ENCODE measurements at regions not wholly inside any gene's neighbourhood (a gene's known extent, or its start where the extent isn't known, plus 50 kb on each side); places are given as distances from the start of the nearest gene placed in this dataset.

DNA sequence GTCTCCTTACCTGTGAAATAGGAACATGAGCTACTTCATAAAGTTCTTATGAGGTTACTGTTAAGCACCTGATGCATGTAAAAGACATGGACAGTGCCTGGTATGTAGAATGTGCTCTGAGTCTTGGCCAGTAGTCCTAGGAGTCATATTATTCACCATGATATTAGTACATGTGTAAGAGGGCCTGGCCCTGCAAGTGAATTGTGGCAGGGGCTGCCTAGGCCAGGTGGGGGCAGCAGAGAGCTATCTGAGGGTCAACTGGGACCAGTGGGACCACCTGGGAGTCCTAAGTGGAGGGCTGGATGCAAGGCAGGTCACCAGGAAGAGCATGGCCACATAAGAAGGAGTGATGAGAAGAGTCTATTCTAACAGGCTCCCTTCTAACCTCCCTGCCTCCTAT, 529.5 kb downstream of the SOX6 start:
- H3K27ac ChIP-seq = no peak overlapping the region
- no peak for TF ChIP-seq ZFX (IDR thresholded peaks at IDR 0.05)
- TF ChIP-seq, protein P1, sequence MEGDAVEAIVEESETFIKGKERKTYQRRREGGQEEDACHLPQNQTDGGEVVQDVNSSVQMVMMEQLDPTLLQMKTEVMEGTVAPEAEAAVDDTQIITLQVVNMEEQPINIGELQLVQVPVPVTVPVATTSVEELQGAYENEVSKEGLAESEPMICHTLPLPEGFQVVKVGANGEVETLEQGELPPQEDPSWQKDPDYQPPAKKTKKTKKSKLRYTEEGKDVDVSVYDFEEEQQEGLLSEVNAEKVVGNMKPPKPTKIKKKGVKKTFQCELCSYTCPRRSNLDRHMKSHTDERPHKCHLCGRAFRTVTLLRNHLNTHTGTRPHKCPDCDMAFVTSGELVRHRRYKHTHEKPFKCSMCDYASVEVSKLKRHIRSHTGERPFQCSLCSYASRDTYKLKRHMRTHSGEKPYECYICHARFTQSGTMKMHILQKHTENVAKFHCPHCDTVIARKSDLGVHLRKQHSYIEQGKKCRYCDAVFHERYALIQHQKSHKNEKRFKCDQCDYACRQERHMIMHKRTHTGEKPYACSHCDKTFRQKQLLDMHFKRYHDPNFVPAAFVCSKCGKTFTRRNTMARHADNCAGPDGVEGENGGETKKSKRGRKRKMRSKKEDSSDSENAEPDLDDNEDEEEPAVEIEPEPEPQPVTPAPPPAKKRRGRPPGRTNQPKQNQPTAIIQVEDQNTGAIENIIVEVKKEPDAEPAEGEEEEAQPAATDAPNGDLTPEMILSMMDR (conservative IDR thresholded peaks at IDR 0.05) = peak; percentile 84

DNA sequence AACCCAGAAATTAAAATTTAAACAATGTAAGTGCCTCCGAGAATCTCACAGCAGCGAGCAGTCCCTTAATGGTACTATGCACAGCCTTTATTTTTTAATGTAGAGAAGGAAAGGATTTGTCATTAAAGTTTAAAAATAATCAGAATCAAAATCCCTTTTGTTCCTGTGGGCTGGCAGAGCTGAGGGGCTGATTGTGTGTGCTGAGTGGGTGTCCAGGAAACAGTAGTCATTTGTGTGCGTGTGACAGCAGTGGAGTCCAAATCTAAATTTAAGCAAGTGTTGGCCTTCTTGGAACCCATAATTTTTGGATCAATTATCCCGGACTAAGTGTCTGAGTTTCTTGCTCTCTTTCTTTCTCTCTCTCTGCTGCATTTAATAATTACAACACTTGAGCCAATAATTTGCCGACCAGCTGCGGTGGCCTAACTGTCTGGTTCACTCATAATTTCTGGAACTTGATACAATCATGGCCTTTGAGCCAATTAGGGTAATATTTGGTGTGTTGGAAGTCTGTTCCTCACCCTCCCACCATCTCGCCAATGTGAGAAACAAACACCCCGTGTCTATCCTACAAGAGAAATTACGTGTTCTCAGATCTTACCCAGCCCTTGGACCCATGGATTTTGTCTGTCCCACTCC, 528.0 kb downstream of the SOX6 start:
- no peak for TF ChIP-seq ZFX (IDR thresholded peaks at IDR 0.05)
- TF ChIP-seq, protein P1 (conservative IDR thresholded peaks at IDR 0.05) = no peak
- no peak overlapping the region for H3K27ac ChIP-seq

DNA sequence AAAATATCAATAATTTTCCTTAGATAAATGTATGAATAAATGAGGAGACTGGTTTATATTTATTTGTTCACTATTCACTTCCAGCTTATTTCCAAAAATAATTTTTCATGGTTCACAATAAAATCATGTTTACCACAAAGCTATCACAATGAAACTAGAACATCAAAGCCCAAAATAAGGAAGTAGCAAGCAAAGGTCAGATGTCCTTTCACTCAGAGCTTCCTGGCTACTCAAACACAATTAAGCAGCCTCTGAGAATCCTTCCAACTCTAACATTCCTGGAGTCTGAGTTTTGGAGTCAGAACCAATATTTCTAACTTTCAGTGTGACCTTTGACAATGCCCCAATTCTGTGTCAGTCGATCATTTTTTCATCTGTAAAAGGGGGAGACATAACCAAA, 527.0 kb downstream of the SOX6 start:
- TF ChIP-seq, protein P1 (conservative IDR thresholded peaks at IDR 0.05) = no peak
- no peak for TF ChIP-seq ZFX (IDR thresholded peaks at IDR 0.05)

DNA sequence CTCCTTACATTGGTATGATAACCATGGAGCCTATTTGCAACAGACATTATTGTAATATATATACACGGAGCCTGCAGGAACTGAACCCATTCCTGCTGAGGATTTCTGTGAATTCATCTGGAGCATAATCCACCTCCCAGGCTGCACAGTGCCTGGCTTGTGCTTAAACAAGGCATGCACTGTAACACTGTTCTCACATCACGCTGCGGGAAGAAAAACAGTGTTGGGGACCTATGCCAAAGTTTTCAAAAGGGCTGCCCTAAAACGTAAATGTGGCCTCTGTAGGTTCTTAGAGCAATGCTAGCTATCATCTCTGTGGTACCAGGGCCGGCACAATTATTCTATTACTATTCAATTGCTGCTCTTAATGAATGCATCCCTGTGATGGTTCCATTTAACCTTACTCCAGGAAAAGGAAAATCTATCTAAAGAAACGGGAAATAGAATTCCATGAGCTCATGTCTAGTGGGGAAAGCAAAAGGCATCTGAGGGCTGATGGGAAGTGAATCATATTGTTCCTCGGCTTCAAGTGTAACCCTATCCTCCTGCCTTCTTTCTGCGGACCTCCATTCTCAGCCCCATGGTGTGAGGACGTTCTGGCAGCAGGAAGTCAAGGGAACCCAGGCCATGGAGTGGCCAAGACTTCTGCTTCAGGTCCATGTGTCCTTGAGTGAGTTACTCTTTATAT, 525.5 kb downstream of the SOX6 start:
- H3K27ac ChIP-seq = no peak overlapping the region
- TF ChIP-seq, protein P1 (conservative IDR thresholded peaks at IDR 0.05) = no peak

More for the DNA sequence above, 527.0 kb downstream of the SOX6 start:
- no peak overlapping the region for H3K27ac ChIP-seq

DNA sequence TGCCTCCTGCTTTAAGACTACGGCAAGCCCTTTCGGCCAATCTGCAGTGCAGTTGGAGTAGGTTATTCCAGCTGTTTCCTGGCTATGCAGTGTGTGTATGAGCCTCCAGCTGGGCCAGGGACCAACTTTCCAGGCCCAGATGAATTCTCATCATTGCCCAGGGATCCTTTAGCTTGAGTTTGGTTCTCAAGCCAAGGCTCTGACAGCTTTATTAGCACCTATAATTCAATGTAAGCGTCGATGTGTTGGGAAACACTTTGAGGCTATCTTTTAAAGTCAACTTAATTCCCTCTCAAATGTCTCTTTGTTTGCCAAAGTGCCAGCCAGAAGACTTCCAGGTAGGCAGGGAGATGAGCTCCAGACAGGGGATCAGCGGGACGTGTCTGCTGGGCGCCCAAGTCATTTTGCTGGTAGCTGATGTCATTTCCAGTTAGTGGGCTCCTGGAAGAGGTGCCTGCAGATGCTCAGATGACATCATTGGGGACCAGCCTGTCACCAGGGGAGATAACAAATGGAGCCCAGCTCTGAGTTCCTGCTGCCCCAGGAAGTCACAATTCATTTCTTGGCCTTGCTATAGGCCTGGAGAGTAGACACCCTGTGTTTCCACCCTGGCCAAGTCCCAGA, 520.4 kb downstream of the SOX6 start:
- no peak for TF ChIP-seq ZFX (IDR thresholded peaks at IDR 0.05)
- TF ChIP-seq, protein P1 (conservative IDR thresholded peaks at IDR 0.05) = no peak
- no peak overlapping the region for H3K27ac ChIP-seq

DNA sequence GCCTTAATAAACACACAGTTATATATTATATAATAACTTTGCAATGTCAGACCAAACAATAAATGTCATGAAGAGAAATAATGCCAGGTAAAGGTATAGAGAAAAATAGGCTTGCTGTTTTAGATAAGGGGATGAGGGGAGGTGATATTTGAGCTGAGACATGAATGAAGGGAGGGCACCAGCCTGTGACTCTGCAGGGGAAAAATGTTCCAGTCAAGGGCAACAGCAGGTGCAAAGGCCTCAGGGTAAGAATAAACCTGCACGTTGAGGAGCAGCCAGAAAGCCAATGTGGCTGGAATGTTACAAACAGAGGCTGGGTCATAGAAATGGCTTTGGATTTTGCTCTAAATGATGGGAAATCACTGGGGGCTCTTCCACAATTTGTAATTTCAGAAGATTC, 519.6 kb downstream of the SOX6 start:
- H3K27ac ChIP-seq = no peak overlapping the region
- TF ChIP-seq, protein P1 (conservative IDR thresholded peaks at IDR 0.05) = no peak
- TF ChIP-seq ZFX (IDR thresholded peaks at IDR 0.05) = no peak

DNA sequence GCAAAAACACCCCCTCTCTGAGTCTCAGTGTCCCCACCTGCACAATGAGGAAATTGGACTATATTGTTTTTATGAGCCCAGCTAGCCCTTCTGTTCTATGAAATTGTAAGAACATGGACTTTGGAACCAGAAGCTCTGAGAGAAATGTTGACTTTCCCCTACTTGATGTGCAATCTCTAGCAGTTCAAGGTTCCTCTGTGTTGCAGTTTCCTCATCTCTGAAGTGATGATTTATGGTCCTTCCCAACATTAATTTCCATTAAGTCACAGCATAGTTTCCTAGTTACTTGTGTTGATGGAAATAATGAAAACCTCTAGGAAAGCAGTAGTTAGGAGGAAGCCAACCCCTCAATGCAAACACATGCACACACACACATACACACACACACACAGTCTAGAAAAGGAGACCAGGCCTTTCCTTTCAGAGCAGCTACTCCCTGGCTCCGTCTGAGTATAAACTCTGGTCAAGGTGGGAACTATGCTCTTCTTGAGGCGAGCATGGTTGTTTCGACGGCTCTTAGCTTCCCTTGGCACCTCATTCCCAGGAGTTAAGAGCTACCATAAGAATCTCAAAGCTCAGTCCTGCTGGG, 518.4 kb downstream of the SOX6 start:
- no peak overlapping the region for H3K27ac ChIP-seq
- no peak for TF ChIP-seq ZFX (IDR thresholded peaks at IDR 0.05)
- TF ChIP-seq, protein P1 (conservative IDR thresholded peaks at IDR 0.05) = no peak
